GM21723 (cell line): ENCODE measurements at regions not wholly inside any gene's neighbourhood (a gene's known extent, or its start where the extent isn't known, plus 50 kb on each side); places are given as distances from the start of the nearest gene placed in this dataset.
"Not testable (repeated sequence)": the region's sequence is repeated elsewhere in the genome, so short reads cannot be mapped to it uniquely, and the experiment has no call there.

Experiments used
- ATAC-seq: cut with Tn5 transposase; IDR thresholded peaks from one replicate; pipeline ENCODE4 v1.9.1; 2021; ENCODE audit warnings: mild to moderate bottlenecking, moderate library complexity; ENCODE audit not compliant: unreplicated experiment

DNA sequence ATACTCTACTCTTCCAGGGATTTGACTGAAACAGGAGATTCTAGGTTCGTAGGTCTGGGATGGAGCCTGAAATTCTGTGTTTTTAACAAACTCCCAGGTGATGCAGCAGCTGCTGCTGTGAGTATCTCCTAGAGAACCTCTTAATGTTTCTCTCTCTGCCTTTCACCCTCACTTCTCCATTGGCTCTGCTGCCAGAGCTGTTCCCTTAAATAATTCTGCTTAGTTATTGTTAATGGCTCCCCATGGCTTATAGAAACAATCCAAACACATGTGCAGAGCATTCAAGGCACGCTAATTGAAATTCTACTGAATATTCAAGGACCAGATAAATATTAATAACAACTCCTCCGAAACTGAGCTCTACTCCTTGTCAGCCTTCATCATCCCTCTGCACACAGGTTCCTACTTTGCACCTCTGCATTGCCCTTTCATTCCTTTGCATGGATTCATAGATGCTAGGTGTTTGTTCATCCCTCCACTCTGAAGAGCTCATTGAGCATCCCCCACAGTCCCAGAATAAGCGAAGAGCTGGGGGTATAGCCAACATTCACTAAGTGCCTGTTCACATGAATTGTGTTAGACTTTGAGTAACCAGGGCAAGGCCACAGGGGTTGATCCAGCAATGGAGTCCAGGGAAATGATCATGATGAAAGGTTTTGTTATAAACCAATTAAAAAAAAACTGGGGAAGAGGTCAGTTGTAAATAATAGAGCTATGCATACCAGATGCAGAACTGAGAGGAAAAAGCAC is 488.4 kb upstream of the JAG1 start:
- ATAC-seq = no peak

DNA sequence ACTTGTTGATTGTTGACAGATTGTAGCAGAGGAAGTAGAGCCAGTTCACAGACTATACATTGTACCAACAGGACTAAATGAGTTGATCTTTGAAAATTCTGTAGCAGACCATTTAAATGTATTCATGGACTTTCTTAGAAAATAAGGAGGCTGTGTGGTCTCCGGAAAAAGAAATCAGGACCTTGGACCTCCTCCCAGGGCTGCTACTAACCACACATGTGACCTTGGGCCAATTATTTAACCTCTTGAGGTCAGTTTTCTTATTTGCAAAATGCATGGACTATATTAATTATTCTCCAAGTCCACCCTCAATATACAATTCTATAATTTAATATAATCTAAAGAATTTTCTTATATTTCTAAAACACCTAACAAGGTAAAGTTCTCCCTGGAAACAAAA is 492.0 kb upstream of the JAG1 start:
- no peak for ATAC-seq

DNA sequence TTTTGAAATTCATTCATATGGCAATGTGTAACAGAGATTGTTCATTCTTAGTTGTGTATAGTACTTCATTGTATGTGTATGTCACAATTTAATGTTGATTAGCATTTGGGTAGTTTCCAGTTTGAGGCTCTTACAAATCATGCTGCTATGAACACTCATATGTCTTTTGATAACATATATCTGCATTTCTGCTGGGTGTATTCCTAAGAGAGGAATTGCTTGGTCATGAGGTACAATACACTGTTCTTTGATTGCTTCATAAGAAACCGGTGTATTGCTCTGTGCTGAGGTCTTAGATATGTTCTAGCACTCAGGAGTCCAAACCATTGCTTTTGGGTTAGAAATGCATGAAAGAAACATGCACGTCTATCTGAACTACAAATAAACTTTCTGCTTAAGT is 492.9 kb upstream of the JAG1 start:
- no peak for ATAC-seq

DNA sequence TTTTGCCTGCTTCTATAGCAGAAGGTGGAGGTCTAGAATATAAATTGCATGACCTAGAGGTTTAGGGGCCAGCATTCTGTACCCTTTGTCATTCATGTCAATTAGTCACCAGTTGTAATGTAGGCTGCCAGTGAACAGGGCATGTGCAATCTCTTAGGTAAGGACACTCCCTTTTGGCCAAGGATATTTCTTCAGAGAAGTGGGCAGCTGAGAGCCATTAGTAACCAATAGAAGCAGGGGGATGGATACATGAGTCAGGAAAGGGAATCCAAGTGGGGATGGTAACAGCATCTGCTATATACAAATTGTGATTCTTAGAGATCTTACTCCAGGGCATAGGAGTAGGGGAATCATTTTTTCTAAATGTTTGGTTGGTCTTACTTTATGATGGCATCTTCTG is 494.2 kb upstream of the JAG1 start:
- ATAC-seq = no peak

DNA sequence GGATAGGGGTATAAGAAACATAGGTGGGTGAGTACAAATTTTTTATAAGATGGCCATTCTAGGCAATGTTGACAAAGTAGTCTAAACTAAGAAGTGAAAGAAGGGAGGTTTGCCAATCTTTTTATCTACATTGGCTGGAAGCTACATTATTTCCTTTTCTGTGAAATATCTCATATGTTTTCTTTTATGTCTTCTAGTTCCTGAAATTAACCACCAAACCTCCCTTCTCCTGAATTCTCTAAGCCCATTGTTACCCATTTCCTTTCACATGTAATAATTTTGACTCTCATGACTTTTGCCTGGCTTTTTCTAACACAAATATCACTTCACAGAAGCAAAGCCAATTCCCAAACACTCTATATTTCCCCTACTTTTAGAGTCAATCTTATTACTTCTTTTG is 496.2 kb upstream of the JAG1 start:
- no peak for ATAC-seq

DNA sequence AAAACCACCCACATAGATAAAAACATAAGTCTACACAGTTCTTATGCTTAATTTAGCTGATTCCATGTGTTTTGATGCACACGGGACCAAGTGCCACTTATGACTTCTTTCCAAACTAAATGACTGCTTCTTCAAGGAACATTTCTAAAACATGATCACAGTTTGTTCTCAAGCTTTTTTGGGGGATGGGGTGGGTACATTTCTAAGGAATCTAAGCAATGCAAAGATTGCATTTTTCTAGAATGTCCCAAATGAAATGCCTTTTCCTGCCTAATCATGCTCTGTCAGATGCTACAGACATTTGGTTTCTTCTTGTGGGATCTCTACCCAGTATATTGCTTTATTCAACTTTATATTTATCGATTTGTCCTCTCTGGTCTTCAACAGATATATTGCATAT is 496.8 kb upstream of the JAG1 start:
- no peak for ATAC-seq

DNA sequence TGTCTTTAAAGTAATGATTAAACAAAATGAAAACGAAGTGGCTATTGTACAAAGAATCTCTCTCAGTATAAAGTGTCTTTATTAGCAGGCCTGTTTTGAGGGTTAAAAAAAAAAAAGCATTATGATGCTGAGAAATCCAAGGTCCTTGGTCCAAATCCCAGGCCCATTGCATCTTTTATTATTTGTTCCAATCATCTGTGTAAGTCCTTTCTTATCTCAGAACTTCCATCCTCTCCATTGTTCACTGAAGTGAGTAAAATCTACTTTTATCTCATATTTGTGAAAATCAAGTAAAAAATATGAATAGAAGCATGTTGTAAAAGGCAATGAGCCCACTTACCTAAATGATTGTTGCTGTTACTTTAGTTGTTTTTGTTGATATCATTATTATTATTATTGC is 499.1 kb upstream of the JAG1 start:
- no peak for ATAC-seq

DNA sequence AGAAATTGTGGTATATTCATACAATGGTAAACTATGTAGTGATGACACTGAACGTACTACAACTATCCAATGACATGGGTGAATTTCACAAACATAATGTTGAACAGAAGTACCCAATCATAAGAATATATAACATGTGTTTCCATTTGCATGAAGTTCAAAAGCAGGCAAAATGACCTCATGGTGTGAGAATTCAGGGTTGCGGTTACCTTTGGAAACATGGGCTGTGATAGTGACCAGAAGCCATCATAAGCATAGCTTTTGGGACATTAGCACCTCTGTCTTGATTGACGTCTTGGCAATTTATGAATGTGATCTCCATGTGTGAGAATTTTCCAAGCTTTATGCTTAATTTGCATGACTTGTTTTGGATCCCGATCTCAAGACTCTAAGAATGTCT is 500.1 kb upstream of the JAG1 start:
- ATAC-seq = no peak

DNA sequence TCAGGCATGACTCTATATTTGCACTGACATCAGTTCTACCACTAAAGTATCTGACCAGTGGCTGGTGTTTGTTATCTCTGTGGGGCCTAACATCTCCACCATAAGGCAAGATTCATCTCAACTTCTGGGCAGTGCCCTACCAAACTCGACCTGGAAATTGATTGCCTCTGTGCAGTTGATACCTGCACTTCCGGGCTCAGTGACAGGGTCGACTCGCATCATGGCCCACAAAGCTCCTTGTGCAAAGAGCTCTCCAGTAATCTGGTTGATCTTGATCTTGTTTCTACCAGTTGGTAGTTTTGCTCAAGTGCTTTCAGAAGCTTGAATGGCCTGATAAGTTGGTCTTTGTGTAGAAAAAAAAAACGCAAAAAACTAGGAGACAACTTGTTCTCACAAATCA is 501.1 kb upstream of the JAG1 start:
- ATAC-seq = no peak

DNA sequence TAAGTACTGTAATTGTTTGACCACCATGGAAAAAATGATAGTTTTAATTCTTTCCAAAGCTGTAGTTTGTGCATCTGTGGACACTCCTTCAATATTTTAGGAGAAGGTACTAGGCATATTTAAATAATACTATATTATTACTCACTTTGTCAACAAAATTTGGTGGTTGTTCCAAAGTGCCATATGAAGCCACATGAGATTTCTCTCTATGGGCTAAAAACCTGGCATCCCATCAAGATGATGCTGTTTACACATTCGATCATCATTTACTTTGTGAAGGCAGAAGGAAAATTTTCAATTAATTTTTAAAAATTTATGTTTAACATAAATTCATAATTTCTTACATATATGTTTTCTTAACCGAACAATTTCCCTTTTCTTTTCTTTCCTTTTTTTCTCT is 502.6 kb upstream of the JAG1 start:
- ATAC-seq = no peak

DNA sequence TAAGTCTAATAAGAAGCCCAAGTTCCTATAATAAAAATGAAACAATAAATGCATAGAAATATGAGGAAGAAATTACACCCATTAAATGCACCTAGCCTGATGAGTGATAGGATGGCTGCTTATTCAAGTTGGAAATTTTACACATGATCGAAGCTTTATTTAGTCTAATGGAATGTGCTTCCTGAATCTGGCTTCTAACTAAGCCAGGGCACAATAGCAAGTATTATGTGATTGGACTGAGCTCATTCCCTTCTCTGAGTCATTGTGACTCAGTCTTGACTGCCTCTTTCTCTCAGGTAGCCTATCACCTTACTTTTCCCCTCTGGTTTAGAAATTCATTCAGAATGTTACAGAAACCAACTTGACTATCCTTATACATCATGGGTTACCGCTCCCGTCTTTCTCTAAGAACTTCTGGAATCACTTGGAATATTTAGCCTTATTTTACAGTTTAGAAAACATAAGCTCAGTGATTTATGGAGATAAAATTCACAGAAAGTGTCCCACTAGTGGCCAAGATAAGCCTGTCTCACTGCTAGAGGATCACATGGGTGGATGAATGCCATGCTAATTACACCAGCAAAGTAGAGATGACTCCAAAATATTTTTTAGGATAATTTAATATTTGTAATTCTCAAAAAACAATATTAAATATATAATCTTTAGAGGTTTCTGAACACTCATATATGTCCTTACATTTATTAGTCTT is 505.3 kb upstream of the JAG1 start:
- ATAC-seq = no peak

DNA sequence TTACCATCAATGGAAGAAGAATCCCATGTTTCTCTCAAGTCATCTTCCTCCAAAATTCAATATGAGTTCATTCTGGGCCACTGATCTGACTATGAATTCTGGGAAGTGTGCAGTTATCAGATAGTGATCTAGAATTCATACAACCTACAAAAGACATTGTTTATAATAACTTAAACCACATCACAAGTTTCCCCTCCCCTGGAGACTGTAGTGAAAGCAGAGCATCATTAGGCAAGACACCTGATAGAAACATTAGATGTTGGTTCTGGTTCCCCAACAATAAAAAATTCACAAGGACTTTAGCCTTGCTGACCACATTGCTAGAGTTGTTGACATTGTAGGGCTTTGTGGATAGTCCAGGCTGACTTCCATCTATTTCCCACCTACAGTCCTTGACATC is 506.4 kb upstream of the JAG1 start:
- ATAC-seq = no peak

DNA sequence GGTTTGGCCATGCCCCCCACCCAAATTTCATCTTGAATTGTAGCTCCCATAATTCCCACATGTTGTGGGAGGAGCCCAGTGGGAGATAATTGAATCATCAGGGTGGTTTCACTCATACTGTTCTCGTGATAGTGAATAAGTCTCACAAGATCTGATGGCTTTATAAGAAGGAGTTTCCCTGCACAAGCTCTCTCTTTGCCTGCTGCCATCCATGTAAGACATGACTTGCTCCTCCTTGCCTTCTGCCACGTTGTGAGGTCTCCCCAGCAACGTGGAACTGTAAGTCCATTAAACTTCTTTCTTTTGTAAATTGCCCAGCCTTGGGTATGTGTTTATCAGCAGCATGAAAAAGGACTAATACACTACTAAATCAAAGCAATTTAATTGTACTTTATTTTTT is 507.3 kb upstream of the JAG1 start:
- ATAC-seq = not testable (repeated sequence)

DNA sequence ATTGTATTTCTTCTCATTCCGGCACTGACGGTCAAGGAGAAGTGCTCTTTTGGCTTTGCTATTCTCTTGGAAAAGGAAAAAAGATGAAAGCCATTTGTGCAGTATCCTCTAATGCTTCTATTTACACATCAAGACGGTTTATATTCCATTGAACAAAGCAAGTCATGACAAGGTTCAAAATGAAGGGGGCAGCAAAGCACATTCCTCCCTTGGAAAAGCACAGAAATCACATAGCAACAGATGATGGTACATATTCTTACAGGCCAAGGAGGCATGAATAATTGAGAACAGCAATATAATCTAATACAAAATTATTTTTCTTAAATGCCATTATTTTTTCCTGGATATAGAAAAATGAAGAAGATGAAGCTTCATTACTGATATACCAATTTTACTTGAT is 508.2 kb upstream of the JAG1 start:
- no peak for ATAC-seq

DNA sequence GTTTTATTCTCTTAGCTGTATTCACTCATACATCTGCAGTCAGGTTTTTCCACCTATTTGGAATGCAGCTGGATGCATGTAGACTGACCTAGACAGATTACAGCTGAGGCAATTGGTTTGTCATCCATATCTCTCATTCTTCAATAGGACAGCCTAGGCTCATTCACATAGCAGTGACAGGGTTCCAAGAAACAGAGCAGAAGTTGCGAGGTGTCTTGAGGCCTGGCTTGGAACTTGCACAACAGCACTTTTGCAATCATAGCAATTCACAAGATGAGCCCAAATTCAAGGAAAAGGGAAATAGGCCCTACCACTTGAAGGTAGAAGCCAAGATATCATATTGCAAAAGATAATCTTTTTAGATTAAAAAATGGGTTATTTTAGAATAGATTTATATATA is 508.9 kb upstream of the JAG1 start:
- no peak for ATAC-seq

DNA sequence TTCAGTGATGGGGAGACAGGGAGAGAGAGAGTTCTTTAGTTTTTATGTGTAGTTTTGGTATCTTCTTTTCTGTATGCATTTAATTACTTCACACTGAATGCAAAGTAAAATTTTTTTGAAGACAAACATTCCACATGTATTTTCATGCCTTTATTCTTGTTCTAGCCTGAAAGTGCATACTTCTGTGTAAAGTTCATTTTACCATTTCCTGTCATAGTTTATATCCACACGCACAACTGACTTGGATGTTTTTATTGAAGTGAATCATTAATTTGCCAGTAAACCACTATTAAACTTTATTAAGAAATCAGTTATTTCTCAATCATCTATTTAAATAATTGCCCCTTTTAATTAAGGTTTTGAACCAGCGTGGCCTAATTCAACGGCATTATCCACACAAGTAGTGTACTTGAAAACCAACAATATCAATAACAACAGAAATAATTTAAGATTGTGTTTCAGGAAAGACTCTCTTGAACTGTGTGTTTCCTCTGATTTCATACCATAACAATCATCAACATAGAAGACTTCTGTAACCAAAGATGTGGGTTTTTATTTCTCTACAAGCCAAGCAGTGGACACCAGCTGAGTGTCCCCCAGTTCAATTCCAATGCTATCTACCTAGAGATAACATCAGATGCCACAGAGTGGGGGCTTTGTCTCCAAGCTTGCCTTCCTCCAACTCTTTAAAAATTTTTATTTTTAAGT is 512.7 kb upstream of the JAG1 start:
- ATAC-seq = no peak

DNA sequence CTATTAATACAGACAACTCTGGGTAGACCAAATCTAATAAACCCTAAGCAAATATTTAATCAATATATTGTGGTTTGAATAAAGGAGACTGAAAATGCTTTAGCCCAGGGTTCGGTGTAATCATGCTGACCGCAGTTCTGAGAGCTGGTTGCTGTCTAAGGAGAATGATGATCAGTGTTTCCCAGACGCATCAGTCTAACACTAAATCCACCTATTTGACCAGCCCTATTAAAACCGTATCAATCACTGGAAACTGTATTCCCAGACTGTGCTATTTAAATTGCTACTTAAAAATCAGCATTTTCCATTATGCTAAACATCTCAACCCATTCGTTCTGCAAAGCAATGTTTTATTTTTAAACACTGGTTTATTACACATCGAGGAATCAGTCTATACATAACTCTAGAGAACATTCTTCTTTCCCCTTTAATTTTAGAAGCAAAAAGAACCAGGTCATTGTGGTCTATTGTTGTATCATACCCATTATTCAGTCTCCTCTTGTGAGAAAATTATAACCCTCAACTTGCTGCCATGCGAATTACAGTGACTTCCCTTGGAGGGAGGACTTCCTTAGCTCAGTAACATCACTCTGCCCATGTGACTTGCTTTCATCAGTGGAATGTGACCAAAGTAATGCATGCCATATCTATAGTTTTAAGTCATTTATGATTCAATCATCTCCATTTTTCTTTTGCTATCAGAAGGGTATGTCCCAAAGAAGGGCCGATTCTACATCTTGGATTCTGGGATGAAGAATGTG is 515.2 kb upstream of the JAG1 start:
- ATAC-seq = no peak

DNA sequence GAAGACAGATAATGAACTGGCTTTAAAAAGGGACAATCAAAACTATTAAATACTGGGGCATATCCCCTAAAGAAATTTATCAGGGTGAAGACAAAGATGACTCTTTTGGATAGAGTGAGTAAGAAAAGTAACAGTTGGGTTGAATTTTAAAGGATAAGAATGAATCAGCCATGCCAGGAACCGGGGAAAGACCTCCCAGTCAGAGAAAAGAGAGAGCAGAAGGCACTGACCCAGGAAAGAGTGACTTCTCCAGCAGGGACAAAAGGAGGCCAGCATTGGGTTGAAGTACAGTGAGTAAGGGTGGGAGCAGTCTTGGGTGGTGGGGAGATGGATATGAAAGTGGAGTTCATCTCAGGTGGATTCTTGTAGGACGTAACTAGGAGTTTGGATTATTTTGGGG is 516.9 kb upstream of the JAG1 start:
- no peak for ATAC-seq

DNA sequence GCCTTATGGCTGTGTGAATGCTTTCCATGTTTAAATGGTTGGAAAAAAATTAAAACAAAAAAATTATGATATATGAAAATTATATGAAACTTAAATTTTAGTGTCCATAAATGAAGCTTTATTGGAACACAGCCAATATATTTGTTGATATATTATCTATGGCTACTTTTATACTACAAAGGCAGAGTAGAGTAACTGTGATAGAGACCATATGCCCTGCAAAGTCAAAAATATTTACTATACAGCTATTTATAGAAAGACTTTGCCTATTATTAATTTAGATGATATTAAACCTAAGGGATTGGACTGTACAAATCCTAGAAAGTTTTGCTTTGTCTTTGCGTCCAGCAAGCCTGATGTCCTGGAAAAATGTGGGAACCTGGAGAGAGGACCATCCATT is 518.3 kb upstream of the JAG1 start:
- ATAC-seq = no peak

DNA sequence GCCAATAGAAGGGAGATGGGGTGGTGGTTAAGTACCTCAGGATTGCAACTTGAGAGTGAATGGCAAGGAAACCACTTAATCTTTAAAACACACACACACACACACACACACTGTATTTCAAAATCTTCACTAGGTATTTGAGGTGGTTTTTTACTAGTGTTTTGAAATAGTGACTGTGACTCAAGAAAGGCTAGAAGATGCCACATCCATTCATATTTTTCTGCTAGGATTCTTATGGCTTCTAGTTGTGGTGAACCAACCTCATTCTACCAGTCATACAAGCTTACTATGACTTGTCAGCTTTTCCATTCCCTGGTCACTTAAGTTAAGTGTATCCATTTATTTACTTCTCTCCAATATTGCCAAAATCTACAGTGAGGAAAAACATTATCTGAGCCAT is 519.4 kb upstream of the JAG1 start:
- ATAC-seq = no peak

DNA sequence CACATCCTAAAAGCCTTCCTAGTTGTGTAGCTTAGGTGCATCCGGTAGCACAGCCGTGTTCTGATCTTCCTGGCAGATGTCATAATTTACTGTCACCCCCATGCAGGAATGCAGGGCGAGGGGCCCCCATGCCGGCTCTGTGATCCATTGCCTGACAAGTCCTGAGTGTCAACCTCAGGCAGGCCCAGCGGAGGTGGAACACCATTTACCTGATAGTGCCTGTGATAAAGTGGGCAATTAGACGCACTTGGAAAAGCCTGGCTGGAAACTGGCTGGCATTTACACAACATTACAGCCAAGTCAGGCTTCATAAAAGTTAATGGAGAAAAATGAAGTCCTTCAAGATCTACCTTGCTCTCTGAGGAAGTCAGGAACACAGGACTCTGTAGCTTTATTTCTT is 521.4 kb upstream of the JAG1 start:
- ATAC-seq = no peak
